HG02571 (cell line): ENCODE measurements at regions not wholly inside any gene's neighbourhood (a gene's known extent, or its start where the extent isn't known, plus 50 kb on each side); places are given as distances from the start of the nearest gene placed in this dataset.

Source experiments
- ATAC-seq: cut with Tn5 transposase; IDR thresholded peaks from one replicate; pipeline ENCODE4 v1.9.1; 2021; ENCODE audit warnings: mild to moderate bottlenecking, moderate library complexity; ENCODE audit not compliant: unreplicated experiment

GRCh38 chr11:121706884-121707420, 254.2 kb upstream of the SORL1-AS1 start:
- no peak for ATAC-seq

- ATAC-seq = no peak
Observed at GRCh38 chr11:121703201-121703600, 250.4 kb upstream of the SORL1-AS1 start.

GRCh38 chr11:121700968-121701367, 248.2 kb upstream of the SORL1-AS1 start:
- ATAC-seq = no peak

GRCh38 chr11:121699801-121700200, 247.0 kb upstream of the SORL1-AS1 start:
- no peak for ATAC-seq

- ATAC-seq = no peak
Observed at GRCh38 chr11:121696931-121697670, 244.3 kb upstream of the SORL1-AS1 start.

- no peak for ATAC-seq
Observed at GRCh38 chr11:121696177-121696871, 243.6 kb upstream of the SORL1-AS1 start.

GRCh38 chr11:121692236-121692635, 239.5 kb upstream of the SORL1-AS1 start:
- no peak for ATAC-seq

GRCh38 chr11:121688860-121689614, 236.3 kb upstream of the SORL1-AS1 start:
- no peak for ATAC-seq

- ATAC-seq = no peak
Observed at GRCh38 chr11:121688055-121688491, 235.3 kb upstream of the SORL1-AS1 start.

- ATAC-seq = no peak
Observed at GRCh38 chr11:121683791-121684190, 231.0 kb upstream of the SORL1-AS1 start.
